ENCODE measurements at regions not wholly inside any gene's neighbourhood (a gene's known extent, or its start where the extent isn't known, plus 50 kb on each side); places are given as distances from the start of the nearest gene placed in this dataset.

GRCh38 chr18:39938676-39939608 lies 2016.1 kb upstream of the PIK3C3 start:
- Histone ChIP-seq H3K27ac (no peak overlapping the region), H3K36me3 (ENCODE audit: low read depth, missing control alignments) (no peaks in the 10 kb centered on the region), H3K27me3 (no peaks in the 10 kb centered on the region), H3K4me3 (no peak overlapping the region), H3K4me1 (no peaks in the 10 kb centered on the region), H3K9me3 (no peaks in the 10 kb centered on the region)
- intact Hi-C loops (cut with DNase I; ENCODE audit: low total_unique reads) = no loop called here
- no peak for TF ChIP-seq POLR2A (IDR thresholded peaks at IDR 0.05)
- TF ChIP-seq CTCF (IDR thresholded peaks at IDR 0.05) = no peak
- 34 to 46% methylated on average over 4 of the region's 4 CpGs for WGBS, 2 donors
- DNase-seq = peak; percentile 18

GRCh38 chr18:39935598-39935997 lies 2019.4 kb upstream of the PIK3C3 start:
- 63 to 68% methylated on average over 2 of the region's 2 CpGs for WGBS, 2 donors
- TF ChIP-seq CTCF (IDR thresholded peaks at IDR 0.05) (no peak), POLR2A (IDR thresholded peaks at IDR 0.05) (no peak)
- Histone ChIP-seq H3K4me1 (no peaks in the 10 kb centered on the region), H3K27me3 (no peaks in the 10 kb centered on the region), H3K4me3 (no peak overlapping the region), H3K36me3 (ENCODE audit: low read depth, missing control alignments) (no peaks in the 10 kb centered on the region), H3K27ac (no peak overlapping the region), H3K9me3 (no peaks in the 10 kb centered on the region)
- intact Hi-C loops (cut with DNase I; ENCODE audit: low total_unique reads) = no loop called here
- DNase-seq = no peak

- TF ChIP-seq POLR2A (IDR thresholded peaks at IDR 0.05) (no peak), CTCF (IDR thresholded peaks at IDR 0.05) (no peak)
- no peak overlapping the region for H3K4me3 ChIP-seq
- H3K27ac ChIP-seq = no peak overlapping the region
- H3K9me3 ChIP-seq = no peaks in the 10 kb centered on the region
- no peaks in the 10 kb centered on the region for H3K4me1 ChIP-seq
- no peak for DNase-seq
- H3K36me3 ChIP-seq (ENCODE audit: low read depth, missing control alignments) = no peaks in the 10 kb centered on the region
- WGBS, 2 donors = 87 to 93% methylated on average over 2 of the region's 2 CpGs
- no peaks in the 10 kb centered on the region for H3K27me3 ChIP-seq
- intact Hi-C loops (cut with DNase I; ENCODE audit: low total_unique reads) = no loop called here
Observed at GRCh38 chr18:39918847-39919246, 2036.2 kb upstream of the PIK3C3 start.

- WGBS, 2 donors = 45 to 59% methylated on average over 4 of the region's 4 CpGs
- H3K27ac ChIP-seq = no peak overlapping the region
- no peak for DNase-seq
- H3K4me1 ChIP-seq = no peaks in the 10 kb centered on the region
- TF ChIP-seq CTCF (IDR thresholded peaks at IDR 0.05) = no peak
- TF ChIP-seq POLR2A (IDR thresholded peaks at IDR 0.05) = no peak
- no peaks in the 10 kb centered on the region for H3K9me3 ChIP-seq
- no peaks in the 10 kb centered on the region for H3K27me3 ChIP-seq
- H3K36me3 ChIP-seq (ENCODE audit: low read depth, missing control alignments) = no peaks in the 10 kb centered on the region
- H3K4me3 ChIP-seq = no peak overlapping the region
- intact Hi-C loops (cut with DNase I; ENCODE audit: low total_unique reads) = no loop called here
Observed at GRCh38 chr18:39913672-39914366, 2041.2 kb upstream of the PIK3C3 start.

Data from testis (tissue), 2 donors.